ENCODE measurements at regions not wholly inside any gene's neighbourhood (a gene's known extent, or its start where the extent isn't known, plus 50 kb on each side); places are given as distances from the start of the nearest gene placed in this dataset.

- TF ChIP-seq CTCF (IDR thresholded peaks at IDR 0.05 in 8 of 11, conservative IDR thresholded peaks at IDR 0.05 in 3 of 11) (no peak), POLR2A (IDR thresholded peaks at IDR 0.05) (no peak)
Observed at GRCh38 chr16:61309386-61309785, 726.9 kb downstream of the CDH8 start.
